Testis (tissue), 2 donors: ENCODE measurements at regions not wholly inside any gene's neighbourhood (a gene's known extent, or its start where the extent isn't known, plus 50 kb on each side); places are given as distances from the start of the nearest gene placed in this dataset.

Experiments used
- CTCF ChIP-seq, 3 experiments: fragments of 450-650 bp in 2 of 3; fragments of 200-600 bp in 1 of 3; sonication (generic) in 1 of 3; IDR thresholded peaks; one replicate each; pipeline ENCODE4 v1.5.1; 2016 to 2019; ENCODE audit warnings: antibody characterized with exemption in 3 of 3, mild to moderate bottlenecking in 2 of 3, moderate library complexity in 1 of 3
- POLR2A ChIP-seq: fragments of 450-650 bp; IDR thresholded peaks from one replicate; pipeline ENCODE4 v1.6.1; 2017; ENCODE audit warnings: antibody characterized with exemption, mild to moderate bottlenecking, moderate library complexity

- TF ChIP-seq CTCF (IDR thresholded peaks at IDR 0.05) (no peak), POLR2A (no peak)
Observed at GRCh38 chr18:68152770-68153169, 562.1 kb downstream of the TMX3 start.
